A673 (cell line): ENCODE measurements at regions not wholly inside any gene's neighbourhood (a gene's known extent, or its start where the extent isn't known, plus 50 kb on each side); places are given as distances from the start of the nearest gene placed in this dataset.

Experiments used
- BruUV-seq: library from RNA; stranded (reverse); fragments of 400-500 nt; replicated peaks from 2 replicates; lab custom pipeline; 2021; lab: Mats Ljungman, UMichigan
- CTCF ChIA-PET: fragments of 300-600 bp; sonication (Branson Sonifier 250); formaldehyde crosslinking; loops from one replicate; lab custom pipeline; 2022; ENCODE audit warnings: antibody characterized with exemption; lab: Charles Lee
- POLR2A ChIA-PET: fragments of 300-600 bp; sonication (Branson Sonifier 250); formaldehyde crosslinking; loops from one replicate; lab custom pipeline; 2022; ENCODE audit warnings: antibody characterized with exemption; ENCODE audit not compliant: low non-redundant PET; lab: Charles Lee
- DNase-seq: peaks from one replicate; pipeline ENCODE4 v3.0.0-alpha.2; 2015; ENCODE audit warnings: low spot score
- H3K27ac ChIP-seq: fragments of 200-600 bp; sonication (generic); 2 replicates; pipeline ENCODE4 v1.5.1; 2016; ENCODE audit warnings: mixed run types, low read depth, mild to moderate bottlenecking, mixed read lengths, antibody characterized with exemption, low read length; ENCODE audit not compliant: poor library complexity, severe bottlenecking
- H3K27me3 ChIP-seq: fragments of 200-600 bp; sonication (generic); replicated peaks from 2 replicates; pipeline ENCODE4 v1.6.1; 2017; ENCODE audit warnings: mixed run types, low read depth, mild to moderate bottlenecking, mixed read lengths, antibody characterized with exemption, low read length; ENCODE audit not compliant: insufficient read depth, poor library complexity
- H3K36me3 ChIP-seq: fragments of 200-600 bp; sonication (generic); 2 replicates; pipeline ENCODE4 v1.6.1; 2016; ENCODE audit warnings: mixed run types, mild to moderate bottlenecking, mixed read lengths, antibody characterized with exemption, low read length; ENCODE audit not compliant: insufficient read depth, poor library complexity, severe bottlenecking
- H3K4me1 ChIP-seq: fragments of 200-600 bp; sonication (generic); 2 replicates; pipeline ENCODE4 v1.6.1; 2017; ENCODE audit warnings: mixed run types, mild to moderate bottlenecking, mixed read lengths, antibody characterized with exemption, low read length; ENCODE audit not compliant: insufficient read depth, poor library complexity, severe bottlenecking
- H3K4me3 ChIP-seq: fragments of 200-600 bp; sonication (generic); 2 replicates; pipeline ENCODE4 v1.5.1; 2016; ENCODE audit warnings: low read depth, mixed run types, mild to moderate bottlenecking, mixed read lengths, low read length; ENCODE audit not compliant: poor library complexity, severe bottlenecking
- H3K9me3 ChIP-seq: fragments of 200-600 bp; sonication (generic); 2 replicates; pipeline ENCODE4 v1.6.1; 2016; ENCODE audit warnings: mixed run types, low read depth, mild to moderate bottlenecking, mixed read lengths, antibody characterized with exemption, low read length; ENCODE audit not compliant: poor library complexity, severe bottlenecking
- EZH2 ChIP-seq: fragments of 200-600 bp; sonication (generic); IDR thresholded peaks from 2 replicates; pipeline ENCODE4 v1.6.1; 2017; ENCODE audit warnings: borderline replicate concordance, low read depth, mild to moderate bottlenecking, mixed read lengths, antibody characterized with exemption, low read length; ENCODE audit not compliant: poor library complexity, severe bottlenecking
- intact Hi-C: fragments of 100-400 bp; cut with micrococcal nuclease; formaldehyde crosslinking; loops from one replicate; pipeline ENCODE4 v1.10.0; 2022; ENCODE audit not compliant: unreplicated experiment
- TF ChIP-seq, protein P1 (sequence below): fragments of 300-800, 200-600 bp; sonication (generic); conservative IDR thresholded peaks from 2 replicates; pipeline ENCODE4 v1.5.1; 2017; ENCODE audit warnings: low read depth, mild to moderate bottlenecking, antibody characterized with exemption, low read length, moderate library complexity, mixed read lengths

GRCh38 chr10:23675585-23675984 is 236.7 kb downstream of the OTUD1 start:
- Histone ChIP-seq H3K27me3 (no peaks in the 10 kb centered on the region), H3K4me1 (no peaks in the 10 kb centered on the region), H3K9me3 (peaks cover 6% of the 10 kb centered on the region), H3K4me3 (no peak overlapping the region), H3K27ac (no peak overlapping the region), H3K36me3 (no peaks in the 10 kb centered on the region)
- POLR2A ChIA-PET: no interaction called here
- no TSS peak for BruUV-seq
- TF ChIP-seq, protein P1, sequence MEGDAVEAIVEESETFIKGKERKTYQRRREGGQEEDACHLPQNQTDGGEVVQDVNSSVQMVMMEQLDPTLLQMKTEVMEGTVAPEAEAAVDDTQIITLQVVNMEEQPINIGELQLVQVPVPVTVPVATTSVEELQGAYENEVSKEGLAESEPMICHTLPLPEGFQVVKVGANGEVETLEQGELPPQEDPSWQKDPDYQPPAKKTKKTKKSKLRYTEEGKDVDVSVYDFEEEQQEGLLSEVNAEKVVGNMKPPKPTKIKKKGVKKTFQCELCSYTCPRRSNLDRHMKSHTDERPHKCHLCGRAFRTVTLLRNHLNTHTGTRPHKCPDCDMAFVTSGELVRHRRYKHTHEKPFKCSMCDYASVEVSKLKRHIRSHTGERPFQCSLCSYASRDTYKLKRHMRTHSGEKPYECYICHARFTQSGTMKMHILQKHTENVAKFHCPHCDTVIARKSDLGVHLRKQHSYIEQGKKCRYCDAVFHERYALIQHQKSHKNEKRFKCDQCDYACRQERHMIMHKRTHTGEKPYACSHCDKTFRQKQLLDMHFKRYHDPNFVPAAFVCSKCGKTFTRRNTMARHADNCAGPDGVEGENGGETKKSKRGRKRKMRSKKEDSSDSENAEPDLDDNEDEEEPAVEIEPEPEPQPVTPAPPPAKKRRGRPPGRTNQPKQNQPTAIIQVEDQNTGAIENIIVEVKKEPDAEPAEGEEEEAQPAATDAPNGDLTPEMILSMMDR: no peak
- no peak for TF ChIP-seq EZH2
- intact Hi-C loops: no loop called here
- CTCF ChIA-PET: no interaction called here
- DNase-seq: no peak

- Histone ChIP-seq H3K4me3 (no peak overlapping the region), H3K27ac (no peak overlapping the region), H3K9me3 (peaks cover 6% of the 10 kb centered on the region), H3K27me3 (no peaks in the 10 kb centered on the region), H3K4me1 (no peaks in the 10 kb centered on the region), H3K36me3 (no peaks in the 10 kb centered on the region)
- TF ChIP-seq, protein P1: no peak
- TF ChIP-seq EZH2: no peak
- CTCF ChIA-PET: no interaction called here
- POLR2A ChIA-PET: interaction anchor here (0.6 kb wide), 1 partner anchor 13 kb away, joined by 3 read pairs; no protein-coding TSS in a partner anchor
- DNase-seq: no peak
- intact Hi-C loops: no loop called here
- no TSS peak for BruUV-seq
Measured at GRCh38 chr10:23676296-23676695, 237.4 kb downstream of the OTUD1 start.

GRCh38 chr10:23686722-23687121 is 247.8 kb downstream of the OTUD1 start:
- no peaks in the 10 kb centered on the region for H3K36me3 ChIP-seq
- H3K4me3 ChIP-seq: no peak overlapping the region
- intact Hi-C loops: no loop called here
- no TSS peak for BruUV-seq
- no peak overlapping the region for H3K27ac ChIP-seq
- H3K4me1 ChIP-seq: peaks cover 6% of the 10 kb centered on the region
- POLR2A ChIA-PET: no interaction called here
- H3K27me3 ChIP-seq: no peaks in the 10 kb centered on the region
- DNase-seq: peak; percentile 32
- no peaks in the 10 kb centered on the region for H3K9me3 ChIP-seq
- CTCF ChIA-PET: interaction anchor here (0.5 kb wide), 1 partner anchor 528 kb away, joined by 3 read pairs; no protein-coding TSS in a partner anchor
- TF ChIP-seq EZH2: no peak
- TF ChIP-seq, protein P1: 0 out of 2 replicates have a peak, but pooled peaks have one; percentile 27
